ENCODE measurements at regions not wholly inside any gene's neighbourhood (a gene's known extent, or its start where the extent isn't known, plus 50 kb on each side); places are given as distances from the start of the nearest gene placed in this dataset.

DNA sequence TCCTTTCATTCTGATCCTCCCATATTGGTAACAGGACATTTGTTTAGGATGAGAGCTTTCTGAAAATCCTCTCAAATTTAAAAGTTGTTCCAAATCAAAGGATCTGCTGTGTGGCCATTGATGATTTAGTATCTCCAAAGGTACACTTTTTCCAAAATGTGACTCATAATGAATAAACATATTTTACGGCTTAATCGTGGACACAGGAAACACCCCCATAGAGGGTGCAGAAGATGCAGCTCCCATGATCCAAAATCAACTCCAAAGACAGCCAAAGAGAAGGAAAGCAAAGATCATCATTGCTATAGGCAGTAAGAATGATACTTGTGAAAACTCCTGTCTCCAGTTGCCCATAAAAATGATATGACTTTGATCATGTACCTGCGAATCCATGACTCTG, 239.7 kb downstream of the PIK3R1 start:
- no peak for DNase-seq

DNA sequence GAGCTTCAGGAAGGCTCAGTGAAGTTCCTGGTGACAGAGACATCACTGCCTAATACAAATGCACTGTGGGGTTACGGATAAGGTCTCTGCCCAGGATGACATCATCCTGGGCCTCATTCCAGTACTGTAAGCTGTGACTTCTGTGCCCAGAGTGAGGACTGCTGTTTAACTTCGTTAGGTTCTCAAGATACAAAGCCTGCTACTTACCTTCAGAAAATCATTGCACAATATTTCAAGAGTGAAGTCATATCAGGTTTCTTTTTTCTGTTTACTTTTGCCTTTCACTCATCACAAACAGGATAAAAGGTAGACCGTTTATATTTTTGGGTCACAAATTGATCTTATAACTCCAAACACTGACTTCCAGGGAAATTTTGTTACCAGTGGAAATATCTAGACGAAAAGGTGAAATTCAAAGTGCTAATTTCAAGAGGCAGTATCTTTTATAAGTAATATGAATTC, 241.2 kb downstream of the PIK3R1 start:
- DNase-seq: no peak

DNA sequence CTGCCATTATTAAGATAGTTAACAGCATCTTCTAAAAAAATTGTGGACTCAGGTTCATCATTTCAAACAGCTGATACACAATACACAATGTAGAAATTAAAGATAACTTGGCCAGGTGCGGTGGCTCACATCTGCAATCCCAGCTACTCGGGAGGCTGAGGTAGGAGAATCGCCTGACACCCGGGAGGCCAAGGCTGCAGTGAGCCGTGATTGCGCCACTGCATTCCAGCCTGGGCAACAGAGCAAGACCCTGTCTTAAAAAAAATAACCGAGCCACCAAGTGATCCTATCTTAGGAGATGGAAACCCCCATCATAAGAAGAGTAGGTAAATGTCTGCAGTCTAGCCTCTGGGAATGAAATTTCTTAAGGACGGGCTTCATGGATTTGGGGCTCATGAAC, 241.7 kb downstream of the PIK3R1 start:
- no peak for DNase-seq

DNA sequence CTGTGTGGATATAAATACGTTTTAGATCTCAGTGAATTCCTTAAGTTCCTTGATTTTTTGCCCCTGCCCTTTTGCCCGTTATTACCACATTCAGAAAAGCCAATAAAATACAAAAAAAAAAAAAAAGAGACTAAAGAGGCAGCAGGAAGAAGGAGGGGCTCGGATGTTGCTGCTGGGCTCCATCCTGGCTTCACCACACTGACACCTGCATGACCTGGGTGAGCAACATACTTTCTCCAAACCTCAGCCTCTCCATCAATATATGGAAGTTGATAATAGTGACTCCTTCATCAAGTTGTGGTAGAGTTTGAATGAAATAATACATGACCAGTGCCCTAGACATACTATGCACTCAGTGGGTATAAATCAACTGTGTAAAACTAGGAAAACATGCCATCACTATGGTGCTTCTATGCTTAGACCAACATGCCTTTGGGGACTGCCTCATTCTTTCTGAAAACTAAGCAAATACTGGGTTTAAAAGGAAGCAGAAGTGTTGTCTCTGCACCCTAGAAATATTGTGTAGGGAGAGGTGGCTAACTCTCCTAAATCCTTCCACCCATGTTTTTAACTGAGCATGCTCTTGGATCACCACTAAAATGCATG, 243.0 kb downstream of the PIK3R1 start:
- peak; percentile 31 for DNase-seq

DNA sequence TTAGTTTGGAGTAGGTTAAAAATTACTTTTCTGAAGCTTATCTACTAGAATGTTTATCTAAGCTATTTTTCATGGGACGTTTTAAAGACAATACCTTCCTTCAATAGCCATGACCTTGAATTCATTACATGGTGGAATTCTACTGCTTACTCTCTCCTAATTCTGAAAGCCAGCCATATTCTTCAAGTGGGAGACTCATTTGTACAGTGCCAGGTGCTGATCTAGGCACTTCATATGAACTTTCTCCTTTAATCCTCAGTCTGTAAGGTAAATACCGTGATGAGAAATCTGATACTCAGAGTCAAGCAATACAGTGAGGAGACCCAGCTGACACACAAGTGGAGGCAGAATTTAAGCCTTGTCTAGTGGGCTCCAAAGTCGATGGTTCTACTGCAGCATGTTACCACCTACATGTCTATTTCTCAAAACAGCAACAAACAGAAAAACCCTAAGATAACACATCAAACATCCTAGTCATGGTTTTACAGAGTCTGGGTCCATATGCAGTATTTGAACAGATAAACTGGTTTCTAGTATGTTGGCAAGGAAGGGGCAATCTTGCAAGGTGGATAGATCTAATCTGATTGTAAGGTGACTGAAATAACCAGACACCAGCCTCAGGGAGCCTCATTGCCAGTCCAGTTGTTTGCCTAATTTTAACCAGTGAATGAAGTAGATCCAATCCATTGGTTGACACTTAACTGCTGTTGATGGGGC, 243.7 kb downstream of the PIK3R1 start:
- DNase-seq: no peak

DNA sequence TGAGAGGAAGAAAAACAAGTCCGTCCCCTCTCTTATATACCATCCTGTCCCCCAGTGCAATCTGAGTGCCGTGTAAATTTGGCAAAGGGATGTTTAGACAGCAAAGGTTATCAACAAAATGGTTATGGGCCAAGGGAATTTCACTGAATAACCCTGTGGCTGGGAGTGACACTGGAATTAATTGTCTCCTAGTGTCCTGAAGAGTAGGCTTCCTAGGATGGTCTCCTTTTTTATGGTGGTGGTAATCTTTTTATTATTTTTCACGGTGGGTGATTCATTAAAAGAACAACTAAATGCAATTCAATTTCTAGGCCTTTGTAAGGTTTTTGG, 244.2 kb downstream of the PIK3R1 start:
- no peak for DNase-seq

DNA sequence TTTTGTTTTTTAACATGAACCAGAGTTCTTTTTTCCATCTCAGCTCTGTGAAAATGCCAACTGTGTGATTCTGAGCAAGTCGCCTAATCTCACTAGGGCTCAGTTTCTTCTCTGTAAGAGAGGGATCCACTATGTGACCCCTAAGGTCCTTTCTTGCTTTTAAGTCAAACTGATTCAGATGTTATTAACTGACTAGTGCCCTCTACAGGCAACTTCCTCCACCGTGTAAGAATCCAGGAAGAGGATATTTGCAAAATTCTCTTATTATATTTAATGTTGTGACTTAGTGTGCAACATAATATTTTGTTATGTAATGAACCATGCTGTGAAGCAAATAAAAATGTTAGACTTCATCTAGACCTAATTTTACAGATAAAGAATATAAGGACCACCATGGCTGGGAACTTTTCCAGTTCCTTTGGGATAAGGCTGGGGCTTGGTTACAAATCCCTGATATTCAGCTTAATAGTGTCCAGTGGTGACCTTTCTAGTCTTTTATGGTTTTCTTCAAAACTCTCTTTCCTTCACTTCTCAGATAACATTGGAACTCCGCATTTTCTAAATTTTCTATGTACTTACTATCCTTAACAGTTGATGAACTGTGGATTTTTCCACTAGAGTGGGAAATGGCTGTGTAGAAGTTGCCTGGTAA, 244.7 kb downstream of the PIK3R1 start:
- peak; percentile 77 for DNase-seq

DNA sequence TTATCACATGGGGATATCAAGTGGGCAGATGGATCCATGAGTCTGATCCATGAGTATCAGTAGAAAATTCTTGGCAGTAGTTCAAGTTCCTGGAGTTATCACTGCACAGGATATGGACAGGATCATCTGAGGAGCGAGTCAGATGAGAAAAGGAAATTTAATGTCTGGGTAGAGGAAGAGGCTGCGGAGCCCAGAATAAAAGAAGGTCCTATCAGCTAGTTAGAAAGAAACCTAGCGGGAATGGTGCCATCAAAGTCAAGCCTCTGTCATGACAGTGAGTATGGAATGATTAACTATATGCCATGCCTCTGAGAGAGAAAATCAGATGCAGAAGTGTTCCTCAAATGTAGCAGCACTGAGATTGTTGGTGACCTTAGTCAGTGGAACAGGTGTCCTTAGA, 248.1 kb downstream of the PIK3R1 start:
- DNase-seq: no peak

DNA sequence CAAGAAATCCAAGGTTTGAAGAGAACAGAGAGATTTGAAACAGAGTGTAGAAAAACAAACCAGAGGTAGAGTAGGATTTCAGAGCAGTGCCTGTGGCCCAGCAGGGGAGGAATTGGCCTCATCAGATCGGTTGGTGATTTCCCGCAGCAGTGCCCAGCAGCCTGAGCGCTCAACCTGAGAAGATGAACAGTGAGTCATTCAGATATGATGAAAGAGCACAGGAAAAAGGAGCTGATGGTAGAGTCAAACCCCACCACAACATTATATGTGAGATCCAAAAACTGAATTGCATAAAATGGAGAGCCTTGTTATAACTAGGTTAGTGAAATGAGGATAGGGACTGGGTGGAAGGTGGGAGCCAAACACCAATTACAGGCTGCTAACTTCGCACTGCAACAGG, 248.9 kb downstream of the PIK3R1 start:
- DNase-seq: peak; percentile 30

DNA sequence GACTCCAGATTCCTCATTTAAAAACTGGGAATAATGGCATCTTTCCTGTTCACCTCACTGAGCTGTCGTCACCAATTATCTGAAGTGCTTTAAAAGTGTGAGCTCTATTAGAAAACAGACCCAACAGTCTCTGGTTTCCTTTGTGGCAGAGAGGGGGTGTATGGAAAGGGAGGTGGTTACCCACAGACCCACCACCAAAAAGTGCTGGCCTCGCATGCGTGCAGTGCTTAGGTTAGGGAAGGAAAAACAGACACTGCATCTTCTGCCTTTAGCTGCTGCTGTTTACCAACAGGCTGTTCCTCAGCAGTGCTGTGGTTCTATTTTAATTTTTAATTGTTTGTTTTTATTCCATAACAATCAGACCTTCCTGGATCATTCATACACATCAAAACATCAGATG, 249.6 kb downstream of the PIK3R1 start:
- DNase-seq: peak; percentile 16

DNA sequence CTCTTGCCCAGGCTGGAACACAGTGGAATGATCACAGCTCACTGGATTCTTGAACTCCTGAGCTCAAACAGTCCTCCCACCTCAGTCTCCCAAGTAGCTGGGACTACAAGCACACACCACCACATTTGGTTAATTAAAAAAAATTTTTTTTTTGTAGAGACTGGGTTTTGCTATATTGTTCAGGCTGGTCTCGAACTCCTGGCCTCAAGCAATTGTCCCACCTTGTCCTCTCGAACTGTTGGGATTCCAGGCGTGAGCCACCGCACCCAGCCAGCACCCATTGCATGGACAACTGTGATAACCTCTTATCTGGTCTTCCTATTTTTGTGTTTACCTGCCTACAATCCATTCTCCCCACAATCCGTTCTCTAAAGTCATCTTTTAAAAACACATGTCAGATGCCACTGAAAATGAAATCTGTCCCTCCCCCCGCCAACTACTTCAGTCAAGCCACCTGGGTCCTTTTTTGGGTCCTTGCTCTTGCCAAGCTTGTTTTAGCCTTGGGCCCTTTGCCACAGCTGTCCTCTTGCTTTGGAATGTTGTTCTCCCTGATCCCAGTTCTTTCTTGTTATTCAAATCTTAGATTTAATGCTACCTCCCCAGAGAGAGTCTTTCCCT, 250.5 kb downstream of the PIK3R1 start:
- no peak for DNase-seq

DNA sequence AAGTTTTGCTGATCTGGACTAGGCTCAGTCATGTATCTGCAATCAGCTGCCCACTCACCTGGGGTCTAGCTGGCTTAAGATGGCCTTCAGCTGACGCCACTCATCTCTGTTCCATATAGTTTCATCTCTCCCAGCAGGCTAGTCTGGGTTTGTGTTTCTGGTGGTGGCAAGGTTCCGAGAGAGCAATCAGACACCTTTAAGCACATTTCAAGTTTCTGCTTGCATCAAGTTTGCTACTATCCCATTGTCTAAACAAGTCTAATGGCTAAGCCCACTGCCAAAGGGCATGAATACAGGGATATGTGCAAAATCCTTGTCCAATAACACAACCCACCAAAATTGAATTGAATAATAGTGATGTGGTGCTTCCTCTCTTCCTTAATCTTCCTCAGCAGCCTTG, 251.7 kb downstream of the PIK3R1 start:
- DNase-seq: no peak

DNA sequence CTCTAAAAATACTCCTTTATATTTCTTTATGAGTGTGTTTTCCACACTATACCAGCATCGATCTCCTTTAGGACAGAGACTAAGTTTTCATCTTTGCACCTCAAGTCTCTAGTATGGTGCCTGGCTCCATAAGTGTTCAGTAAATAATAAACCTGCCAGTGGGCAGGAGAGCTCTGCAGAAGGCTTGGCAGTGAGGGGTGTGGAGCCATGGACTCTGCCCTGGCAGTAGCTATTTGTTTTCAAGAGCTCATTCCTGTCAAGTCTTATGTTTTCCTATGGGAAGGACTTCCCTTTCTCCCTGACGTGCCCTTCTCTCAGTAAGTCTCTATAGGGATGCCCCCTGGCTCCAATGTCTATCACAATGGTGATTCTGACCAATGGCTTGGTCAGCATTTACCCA, 252.2 kb downstream of the PIK3R1 start:
- no peak for DNase-seq

DNA sequence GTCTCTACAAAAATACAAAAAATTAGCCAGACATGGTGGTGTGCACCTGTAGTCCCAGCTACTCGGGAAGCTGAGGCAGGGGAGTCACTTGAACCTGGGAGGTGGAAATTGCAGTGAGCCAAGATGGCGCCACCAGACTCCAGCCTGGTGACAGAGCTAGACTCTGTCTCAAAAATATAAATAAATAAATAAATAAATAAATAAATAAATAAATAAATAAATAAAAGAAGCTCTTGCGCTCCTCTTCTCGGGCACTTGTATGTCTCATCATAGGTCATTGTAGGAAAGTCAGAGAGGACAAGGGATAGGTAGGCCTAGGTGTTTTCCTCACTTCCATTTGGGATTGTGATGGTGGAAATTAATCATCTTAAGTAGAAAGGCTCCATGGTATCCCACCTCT, 252.8 kb downstream of the PIK3R1 start:
- DNase-seq: no peak

DNA sequence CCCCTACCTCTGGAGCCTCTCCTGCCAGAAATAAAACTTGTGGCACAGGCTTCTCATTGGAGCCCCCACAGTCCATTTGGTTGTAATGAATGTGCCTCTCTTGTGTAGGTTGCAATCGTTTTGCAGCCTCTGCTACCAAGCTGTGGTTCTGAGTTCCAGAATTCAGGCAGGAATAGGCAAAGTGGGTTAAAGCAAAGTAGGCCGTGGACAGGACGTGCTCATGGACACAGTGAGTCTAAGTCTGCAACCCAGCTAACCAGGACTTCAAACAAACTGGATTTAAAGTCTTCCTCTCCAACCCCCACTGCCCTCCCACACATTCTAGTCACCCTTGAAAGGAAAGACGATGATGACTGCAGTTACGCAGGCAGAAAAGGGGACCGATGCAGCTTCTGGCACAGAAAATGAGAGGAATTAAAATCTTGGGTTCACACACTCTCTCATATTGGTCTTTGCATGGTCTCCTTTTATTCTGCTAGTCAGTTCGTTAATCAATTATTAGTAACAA, 260.0 kb downstream of the PIK3R1 start:
- no peak for DNase-seq

DNA sequence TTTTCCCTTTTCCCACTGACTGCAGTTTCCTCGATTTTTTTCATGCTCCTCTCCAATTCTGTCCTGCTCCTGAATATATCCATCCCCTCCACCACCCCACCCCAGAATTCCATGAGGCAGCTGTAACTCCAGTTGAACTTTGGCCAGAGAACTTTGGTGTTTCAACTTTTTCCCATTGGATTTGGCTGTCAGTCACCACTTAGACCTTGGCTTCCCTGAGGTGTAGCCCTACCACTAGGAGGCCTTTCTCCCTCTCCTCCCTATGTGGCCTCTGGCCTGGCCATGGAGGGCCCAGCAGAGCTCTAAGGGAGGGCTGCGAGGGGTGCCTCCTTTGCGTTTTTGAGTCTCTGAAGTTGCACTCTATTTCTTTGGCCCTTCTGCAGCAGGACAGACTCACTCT, 261.3 kb downstream of the PIK3R1 start:
- DNase-seq: no peak

DNA sequence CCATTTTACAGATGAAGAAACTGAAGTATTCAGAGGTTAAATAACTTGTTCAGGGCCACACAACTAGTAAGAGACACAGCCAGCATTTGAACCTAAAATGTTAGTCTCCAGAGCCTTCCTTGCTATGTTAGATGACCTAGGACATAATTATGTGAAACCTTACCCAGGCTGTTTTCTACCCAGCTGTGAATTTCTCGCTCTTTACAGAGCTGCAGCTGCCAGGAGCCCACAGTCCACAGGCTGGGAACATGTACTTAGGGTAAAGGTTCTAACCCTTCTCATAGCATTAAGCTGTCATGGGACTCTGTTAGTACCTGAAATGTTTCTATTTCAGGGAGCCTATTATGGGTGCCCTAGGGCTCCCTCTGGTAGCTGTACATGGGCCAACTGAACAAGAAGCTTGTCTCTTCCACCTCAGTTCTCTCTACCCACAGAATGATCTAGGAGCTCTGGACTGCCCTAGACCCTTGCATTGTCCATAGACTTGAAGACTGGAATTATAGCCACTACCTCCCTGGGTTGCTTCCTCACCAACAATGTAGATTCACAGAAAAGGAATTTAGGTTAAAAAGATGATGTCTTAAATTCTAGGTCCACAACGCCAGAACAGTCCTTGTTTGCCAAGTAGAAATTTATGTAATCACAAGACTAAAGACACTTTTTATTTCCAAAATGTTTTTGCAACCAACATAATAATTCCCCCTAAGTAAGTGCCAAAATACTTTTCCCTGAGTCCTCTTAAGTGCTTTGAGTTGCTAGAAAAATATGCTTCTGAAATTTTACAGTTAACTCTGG, 262.9 kb downstream of the PIK3R1 start:
- DNase-seq: no peak

DNA sequence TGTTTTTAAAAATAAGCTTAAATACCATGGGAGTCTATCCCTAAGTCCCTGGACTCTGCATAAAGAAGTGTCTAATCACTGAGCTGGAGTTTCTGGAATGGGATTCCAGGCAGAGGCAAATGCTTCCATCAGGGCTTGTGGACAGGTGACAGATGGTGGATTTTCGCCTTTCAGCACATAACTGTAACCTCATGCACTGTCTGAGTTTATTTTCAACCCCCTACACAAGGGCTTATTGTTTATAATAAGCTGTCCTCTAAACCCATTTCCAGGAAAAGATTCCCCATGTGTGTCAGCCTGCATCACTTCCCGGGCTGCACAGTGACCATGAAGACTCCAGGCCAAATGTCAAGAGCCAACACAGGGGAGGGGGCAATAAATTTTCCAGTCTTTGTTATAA, 264.0 kb downstream of the PIK3R1 start:
- DNase-seq: no peak

DNA sequence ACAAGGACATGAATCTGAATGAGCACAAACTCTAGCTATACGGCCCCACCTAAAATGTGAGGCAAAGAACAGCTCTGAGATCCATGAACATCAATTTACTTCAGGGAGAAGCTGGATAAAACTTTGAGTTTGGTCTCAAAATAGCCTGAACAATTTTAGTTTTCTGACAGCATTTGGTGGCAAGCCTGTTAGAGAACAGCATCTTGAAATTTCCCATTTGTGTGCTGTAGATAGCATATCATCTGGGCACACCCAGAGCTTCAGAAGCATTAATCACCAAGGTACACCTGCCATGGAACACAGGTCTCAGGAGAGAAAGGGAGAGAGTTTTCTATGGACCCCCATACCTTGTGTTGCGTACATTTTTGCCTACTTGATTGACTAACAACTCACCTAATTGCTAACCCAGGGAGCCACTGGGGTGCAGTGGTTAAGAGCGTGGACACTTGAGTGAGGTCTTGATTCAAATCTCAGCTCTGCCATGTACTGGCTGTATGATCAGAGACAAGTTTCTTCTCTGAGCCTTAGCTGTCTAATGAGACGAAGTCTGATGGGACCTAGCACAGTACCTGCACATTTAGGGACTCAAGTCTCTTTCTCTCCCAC, 264.9 kb downstream of the PIK3R1 start:
- no peak for DNase-seq

DNA sequence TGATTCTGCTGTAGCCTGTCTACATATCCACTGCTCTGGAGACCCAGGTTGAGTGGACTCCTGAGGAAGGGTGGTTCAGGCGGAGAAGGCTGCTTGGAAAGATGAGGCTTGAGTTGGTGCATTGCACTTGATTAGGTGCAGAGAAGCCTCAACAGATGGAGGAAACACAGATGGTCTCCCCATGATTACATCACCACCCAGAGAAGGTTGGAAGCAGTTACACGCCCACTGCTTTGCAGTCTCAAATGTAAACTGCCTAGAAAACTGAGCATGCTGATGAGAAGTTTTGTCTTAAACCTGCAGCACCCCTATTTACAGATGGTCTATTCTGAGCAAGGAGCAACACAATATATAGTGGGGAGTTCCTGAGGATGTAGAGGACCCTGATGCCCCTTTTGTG, 266.6 kb downstream of the PIK3R1 start:
- no peak for DNase-seq

DNA sequence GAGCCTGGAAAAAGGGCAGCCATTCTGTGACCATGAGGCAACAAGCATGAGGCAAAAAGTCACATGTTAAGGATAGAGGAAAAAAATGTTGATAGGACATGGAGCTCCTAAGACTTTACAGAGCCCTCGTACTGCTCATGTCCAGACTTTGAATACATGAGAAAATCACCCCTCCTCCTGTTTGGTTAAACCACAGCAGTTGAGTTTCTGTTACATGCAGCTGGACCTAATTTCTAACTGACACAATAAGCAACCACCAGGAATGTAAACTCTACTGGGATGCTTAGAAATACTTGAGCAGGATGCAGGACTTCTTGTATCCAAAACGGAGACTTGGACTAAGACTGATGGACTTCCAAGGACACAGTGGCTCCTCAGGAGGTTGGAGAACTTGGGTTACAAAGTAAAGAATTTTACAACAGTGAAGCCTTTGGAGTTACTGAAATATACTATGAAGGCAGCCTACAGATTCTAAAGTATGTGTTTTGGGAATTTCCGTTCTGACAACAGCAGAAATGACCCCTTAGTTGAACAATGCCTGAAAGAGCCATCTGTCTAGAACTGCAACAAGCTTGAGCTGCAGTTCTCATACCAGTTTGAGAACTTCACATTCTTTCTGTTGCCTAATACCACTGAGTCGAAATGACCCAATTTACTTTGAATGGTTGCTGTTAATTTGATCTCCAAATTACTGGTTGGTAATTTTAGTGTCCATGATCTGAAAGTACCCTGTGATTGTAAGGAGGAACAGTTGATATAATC, 268.9 kb downstream of the PIK3R1 start:
- DNase-seq: no peak

DNA sequence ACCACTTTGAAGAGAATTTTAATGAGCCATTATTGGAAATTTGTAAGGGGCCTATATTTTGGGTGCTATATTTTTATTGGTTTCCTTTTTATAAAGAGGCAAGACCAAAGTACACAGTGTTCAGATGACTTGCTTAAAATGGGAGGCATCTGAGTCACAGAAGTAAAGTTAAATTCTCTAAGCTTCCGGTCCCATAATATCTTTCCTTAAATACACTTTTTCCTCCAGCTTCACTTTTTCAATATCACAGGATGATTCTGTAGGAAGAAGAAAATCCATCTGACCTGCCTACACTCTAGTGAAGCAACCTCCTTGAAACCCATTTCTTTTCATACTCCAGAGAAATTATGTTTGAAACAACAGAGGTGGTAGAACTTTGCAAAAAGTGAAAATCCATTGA, 274.0 kb downstream of the PIK3R1 start:
- DNase-seq: no peak

All from CD4-positive, alpha-beta T cell treated with Interleukin-17A for 1 hour (primary cell).